Liver (tissue), 2 donors: ENCODE measurements at regions not wholly inside any gene's neighbourhood (a gene's known extent, or its start where the extent isn't known, plus 50 kb on each side); places are given as distances from the start of the nearest gene placed in this dataset.

ENCODE experiments used
- CTCF ChIP-seq: fragments of 150-350 bp; IDR thresholded peaks from 2 replicates; pipeline ENCODE4 v1.5.1; 2017; ENCODE audit warnings: improper control_type of control experiment, low read depth, low read length; ENCODE audit not compliant: missing input control
- YY1 ChIP-seq: IDR thresholded peaks from 2 replicates; pipeline ENCODE4 v1.6.1; 2016; ENCODE audit warnings: antibody characterized with exemption, mild to moderate bottlenecking
- donor health status: healthy.

GRCh38 chr22:27513021-27513420 is 288.5 kb downstream of the MN1 start:
- TF ChIP-seq YY1, result no peak
- no peak for TF ChIP-seq CTCF
